ENCODE measurements at regions not wholly inside any gene's neighbourhood (a gene's known extent, or its start where the extent isn't known, plus 50 kb on each side); places are given as distances from the start of the nearest gene placed in this dataset.

DNA sequence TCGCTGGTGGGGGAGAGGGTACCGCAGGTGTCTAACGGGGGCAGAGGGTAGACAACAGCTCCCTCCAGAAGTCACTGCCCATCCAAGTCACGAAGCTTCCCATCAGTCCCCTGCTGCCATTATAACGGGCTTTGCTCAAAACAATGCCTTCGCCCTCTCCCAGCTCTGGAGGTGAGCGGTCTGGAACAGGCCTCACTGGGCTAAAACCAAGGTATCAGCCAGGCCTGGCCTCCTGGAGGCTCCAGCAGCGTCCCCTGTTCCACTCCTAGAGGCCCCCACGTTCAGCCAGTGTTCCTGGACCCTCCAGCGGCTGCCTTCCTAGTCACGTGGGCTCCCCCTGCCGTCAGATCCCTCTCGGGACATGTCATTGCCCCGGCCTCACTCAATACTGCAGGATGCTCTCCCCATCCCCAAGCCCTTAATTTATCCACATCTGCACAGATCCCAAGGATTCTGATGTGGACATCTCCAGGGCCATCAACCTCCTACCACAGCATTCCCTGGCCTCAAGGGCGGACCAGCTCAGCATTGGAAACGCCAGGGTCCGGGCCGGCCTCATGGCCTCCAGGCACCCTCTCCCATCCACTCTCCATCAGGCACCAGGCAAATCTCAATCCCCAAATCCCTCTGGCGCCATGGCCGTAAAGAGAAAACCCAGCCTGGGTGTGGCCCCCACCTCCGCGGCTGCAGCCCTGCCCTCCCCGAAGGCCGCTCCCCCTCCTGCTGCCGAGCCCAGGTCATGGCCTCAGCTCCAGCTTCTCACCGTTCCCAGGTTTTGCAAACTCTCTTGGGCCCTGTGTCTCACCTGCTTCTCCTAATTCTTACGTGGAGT is 104.1 kb upstream of the FAM20C start:
- DNase-seq (peak in 1 of 5 donors; percentile 40), FAIRE-seq (no peak)
- H3K27ac ChIP-seq (ENCODE audit: low read depth in 2 of 2, low read length in 2 of 2), result no peak overlapping the region
- H3K4me3 ChIP-seq (ENCODE audit: low read length in 3 of 3), result no peak overlapping the region
- TF ChIP-seq, protein P1, sequence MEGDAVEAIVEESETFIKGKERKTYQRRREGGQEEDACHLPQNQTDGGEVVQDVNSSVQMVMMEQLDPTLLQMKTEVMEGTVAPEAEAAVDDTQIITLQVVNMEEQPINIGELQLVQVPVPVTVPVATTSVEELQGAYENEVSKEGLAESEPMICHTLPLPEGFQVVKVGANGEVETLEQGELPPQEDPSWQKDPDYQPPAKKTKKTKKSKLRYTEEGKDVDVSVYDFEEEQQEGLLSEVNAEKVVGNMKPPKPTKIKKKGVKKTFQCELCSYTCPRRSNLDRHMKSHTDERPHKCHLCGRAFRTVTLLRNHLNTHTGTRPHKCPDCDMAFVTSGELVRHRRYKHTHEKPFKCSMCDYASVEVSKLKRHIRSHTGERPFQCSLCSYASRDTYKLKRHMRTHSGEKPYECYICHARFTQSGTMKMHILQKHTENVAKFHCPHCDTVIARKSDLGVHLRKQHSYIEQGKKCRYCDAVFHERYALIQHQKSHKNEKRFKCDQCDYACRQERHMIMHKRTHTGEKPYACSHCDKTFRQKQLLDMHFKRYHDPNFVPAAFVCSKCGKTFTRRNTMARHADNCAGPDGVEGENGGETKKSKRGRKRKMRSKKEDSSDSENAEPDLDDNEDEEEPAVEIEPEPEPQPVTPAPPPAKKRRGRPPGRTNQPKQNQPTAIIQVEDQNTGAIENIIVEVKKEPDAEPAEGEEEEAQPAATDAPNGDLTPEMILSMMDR (IDR thresholded peaks at IDR 0.05; ENCODE audit: borderline replicate concordance, extremely low read depth, insufficient read depth), result no peak
- peaks cover 0 to 5% (median 0%) of the 10 kb centered on the region in 3 donors for H3K4me1 ChIP-seq (ENCODE audit: control insufficient read depth in 2 of 3, insufficient read depth in 2 of 3, low read depth in 1 of 3, low read length in 3 of 3)
- no peaks in the 10 kb centered on the region for H3K36me3 ChIP-seq (ENCODE audit: control insufficient read depth in 2 of 3, insufficient read depth in 3 of 3, low read length in 3 of 3)
- H3K9ac ChIP-seq (ENCODE audit: low read length in 3 of 3), result no peak overlapping the region
- intact Hi-C loops (cut with DNase I), result no loop called here
- no peaks in the 10 kb centered on the region for H3K27me3 ChIP-seq (ENCODE audit: control insufficient read depth, insufficient read depth, low read length)
- peaks cover 0 to 2% (median 0%) of the 10 kb centered on the region in 3 donors for H3K9me3 ChIP-seq (ENCODE audit: control insufficient read depth in 2 of 3, insufficient read depth in 1 of 3, low read length in 3 of 3)

DNA sequence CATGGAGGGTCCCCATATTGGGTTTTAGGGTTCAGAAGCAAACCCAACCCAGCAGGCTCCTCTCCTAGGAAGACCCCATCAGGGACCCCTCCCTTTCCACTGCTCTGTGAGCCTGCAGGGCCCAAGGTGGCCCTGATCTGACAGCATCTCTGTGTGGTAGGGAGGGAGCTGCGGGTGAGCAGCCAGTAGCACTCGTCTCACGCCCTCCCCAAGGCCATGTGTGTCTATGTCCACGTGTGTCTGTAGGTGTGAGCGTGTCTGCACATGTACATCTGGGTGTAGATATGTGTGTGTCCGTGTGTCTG is 103.5 kb upstream of the FAM20C start:
- FAIRE-seq (no peak), DNase-seq (no peak)
- Histone ChIP-seq H3K9me3 (ENCODE audit: control insufficient read depth in 2 of 3, insufficient read depth in 1 of 3, low read length in 3 of 3) (peaks cover 0 to 2% (median 0%) of the 10 kb centered on the region in 3 donors), H3K36me3 (ENCODE audit: control insufficient read depth in 2 of 3, insufficient read depth in 3 of 3, low read length in 3 of 3) (no peaks in the 10 kb centered on the region), H3K9ac (ENCODE audit: low read length in 3 of 3) (no peak overlapping the region), H3K4me3 (ENCODE audit: low read length in 3 of 3) (no peak overlapping the region), H3K4me1 (ENCODE audit: control insufficient read depth in 2 of 3, insufficient read depth in 2 of 3, low read depth in 1 of 3, low read length in 3 of 3) (peaks cover 0 to 5% (median 0%) of the 10 kb centered on the region in 3 donors), H3K27me3 (ENCODE audit: control insufficient read depth, insufficient read depth, low read length) (no peaks in the 10 kb centered on the region), H3K27ac (ENCODE audit: low read depth in 2 of 2, low read length in 2 of 2) (no peak overlapping the region)
- TF ChIP-seq, protein P1 (IDR thresholded peaks at IDR 0.05; ENCODE audit: borderline replicate concordance, extremely low read depth, insufficient read depth), result no peak
- intact Hi-C loops (cut with DNase I), result no loop called here

DNA sequence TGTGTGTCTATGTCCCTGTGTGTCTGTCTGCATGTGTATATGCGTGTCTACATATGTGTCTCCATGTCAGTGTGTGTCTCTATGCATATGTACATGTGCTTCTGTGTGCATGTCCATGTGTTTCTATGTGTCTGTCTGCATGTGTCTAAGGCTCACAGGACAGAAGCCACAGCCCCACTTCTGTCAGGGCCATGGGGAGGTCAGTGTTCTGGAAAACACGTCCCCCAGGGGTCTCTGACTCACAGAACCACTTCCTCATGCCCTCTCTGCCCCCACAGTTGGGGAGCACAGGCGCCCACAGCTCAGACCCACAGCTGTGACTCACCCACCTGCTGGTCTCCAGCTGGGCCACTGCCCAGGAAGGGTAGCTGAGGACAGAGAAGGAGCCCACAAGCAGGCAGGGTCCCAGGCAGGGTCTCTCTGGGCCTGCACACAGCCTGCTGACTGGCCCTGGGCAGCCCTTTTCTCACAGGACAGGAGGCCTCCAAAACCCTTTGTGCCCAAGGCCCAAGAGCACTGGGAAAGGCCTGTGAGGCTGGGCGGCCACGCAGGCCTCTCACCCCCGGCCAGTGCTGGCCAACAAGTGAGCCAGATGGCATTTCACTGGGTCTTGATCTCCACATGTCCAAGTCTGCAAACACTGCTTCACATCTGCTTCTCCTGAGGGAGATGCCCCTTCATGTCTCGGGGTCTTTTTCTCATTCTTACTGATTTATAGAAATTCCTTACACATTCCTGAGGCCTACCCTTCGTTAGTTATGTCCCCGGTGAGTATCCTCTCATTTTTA is 102.9 kb upstream of the FAM20C start:
- Histone ChIP-seq H3K4me3 (ENCODE audit: low read length in 3 of 3) (no peak overlapping the region), H3K27ac (ENCODE audit: low read depth in 2 of 2, low read length in 2 of 2) (no peak overlapping the region), H3K9ac (ENCODE audit: low read length in 3 of 3) (peak overlapping the region in 1 of 3 donors; percentile 3), H3K4me1 (ENCODE audit: control insufficient read depth in 2 of 3, insufficient read depth in 2 of 3, low read depth in 1 of 3, low read length in 3 of 3) (peaks cover 0 to 5% (median 0%) of the 10 kb centered on the region in 3 donors), H3K36me3 (ENCODE audit: control insufficient read depth in 2 of 3, insufficient read depth in 3 of 3, low read length in 3 of 3) (no peaks in the 10 kb centered on the region), H3K27me3 (ENCODE audit: control insufficient read depth, insufficient read depth, low read length) (no peaks in the 10 kb centered on the region), H3K9me3 (ENCODE audit: control insufficient read depth in 2 of 3, insufficient read depth in 1 of 3, low read length in 3 of 3) (peaks cover 0 to 2% (median 0%) of the 10 kb centered on the region in 3 donors)
- intact Hi-C loops (cut with DNase I), result no loop called here
- FAIRE-seq (no peak), DNase-seq (peak in 2 of 5 donors; percentile 34 to 85)
- TF ChIP-seq, protein P1 (IDR thresholded peaks at IDR 0.05; ENCODE audit: borderline replicate concordance, extremely low read depth, insufficient read depth), result no peak
